ENCODE measurements at regions not wholly inside any gene's neighbourhood (a gene's known extent, or its start where the extent isn't known, plus 50 kb on each side); places are given as distances from the start of the nearest gene placed in this dataset.

- peaks cover 2 to 9% of the 10 kb centered on the region in 2 experiments for H3K4me1 ChIP-seq (ENCODE audit: control insufficient read depth in 1 of 2, insufficient read depth in 2 of 2, low read length in 2 of 2)
- no peak overlapping the region for H2BK5ac ChIP-seq (ENCODE audit: low read depth, low read length, poor library complexity)
- no peak overlapping the region for H3K4me3 ChIP-seq (ENCODE audit: low read depth, low read length)
- H2AFZ ChIP-seq (ENCODE audit: insufficient read depth, low read length, poor library complexity) = no peak overlapping the region
- peak overlapping the region; percentile 3 for H2BK12ac ChIP-seq (ENCODE audit: low read length)
- H3K23ac ChIP-seq (ENCODE audit: low read length) = no peak overlapping the region
- no peaks in the 10 kb centered on the region for H3K36me3 ChIP-seq (ENCODE audit: control insufficient read depth in 1 of 2, insufficient read depth in 2 of 2, low read length in 2 of 2)
- peak overlapping the region; percentile 37 for H2BK120ac ChIP-seq (ENCODE audit: insufficient read depth, low read length, poor library complexity)
- peak overlapping the region; percentile 56 for H4K91ac ChIP-seq (ENCODE audit: low read depth, low read length)
- no peak overlapping the region for H3K27ac ChIP-seq (ENCODE audit: low read depth, low read length)
- H3K79me2 ChIP-seq (ENCODE audit: control insufficient read depth, insufficient read depth, low read length, poor library complexity) = no peaks in the 10 kb centered on the region
- H2AK5ac ChIP-seq (ENCODE audit: low read length) = no peak overlapping the region
- WGBS (ENCODE audit: extremely low coverage, insufficient coverage, insufficient read length) = no CpG with 5 or more reads among the region's 1 CpG
- no peak overlapping the region for H3K18ac ChIP-seq (ENCODE audit: low read length)
- DNase-seq = no peak
- no peak overlapping the region for H4K12ac ChIP-seq (ENCODE audit: low read depth, low read length)
- H3K79me1 ChIP-seq (ENCODE audit: low read length) = peaks cover 10% of the 10 kb centered on the region
- H3K4me2 ChIP-seq (ENCODE audit: low read length) = no peak overlapping the region
- H3K9me3 ChIP-seq (ENCODE audit: insufficient read depth, low read depth, low read length) = no peaks in the 10 kb centered on the region
- no peaks in the 10 kb centered on the region for H3K27me3 ChIP-seq (ENCODE audit: insufficient read depth, low read length)
- H3K9ac ChIP-seq (ENCODE audit: low read length) = no peak overlapping the region
- H3K4ac ChIP-seq (ENCODE audit: low read depth, low read length) = no peak overlapping the region
- no peak overlapping the region for H3K14ac ChIP-seq (ENCODE audit: low read length)
- H4K8ac ChIP-seq (ENCODE audit: low read depth, low read length) = no peak overlapping the region
Measured at GRCh38 chr10:121332353-121332752, 265.9 kb downstream of the FGFR2 start.

DNA sequence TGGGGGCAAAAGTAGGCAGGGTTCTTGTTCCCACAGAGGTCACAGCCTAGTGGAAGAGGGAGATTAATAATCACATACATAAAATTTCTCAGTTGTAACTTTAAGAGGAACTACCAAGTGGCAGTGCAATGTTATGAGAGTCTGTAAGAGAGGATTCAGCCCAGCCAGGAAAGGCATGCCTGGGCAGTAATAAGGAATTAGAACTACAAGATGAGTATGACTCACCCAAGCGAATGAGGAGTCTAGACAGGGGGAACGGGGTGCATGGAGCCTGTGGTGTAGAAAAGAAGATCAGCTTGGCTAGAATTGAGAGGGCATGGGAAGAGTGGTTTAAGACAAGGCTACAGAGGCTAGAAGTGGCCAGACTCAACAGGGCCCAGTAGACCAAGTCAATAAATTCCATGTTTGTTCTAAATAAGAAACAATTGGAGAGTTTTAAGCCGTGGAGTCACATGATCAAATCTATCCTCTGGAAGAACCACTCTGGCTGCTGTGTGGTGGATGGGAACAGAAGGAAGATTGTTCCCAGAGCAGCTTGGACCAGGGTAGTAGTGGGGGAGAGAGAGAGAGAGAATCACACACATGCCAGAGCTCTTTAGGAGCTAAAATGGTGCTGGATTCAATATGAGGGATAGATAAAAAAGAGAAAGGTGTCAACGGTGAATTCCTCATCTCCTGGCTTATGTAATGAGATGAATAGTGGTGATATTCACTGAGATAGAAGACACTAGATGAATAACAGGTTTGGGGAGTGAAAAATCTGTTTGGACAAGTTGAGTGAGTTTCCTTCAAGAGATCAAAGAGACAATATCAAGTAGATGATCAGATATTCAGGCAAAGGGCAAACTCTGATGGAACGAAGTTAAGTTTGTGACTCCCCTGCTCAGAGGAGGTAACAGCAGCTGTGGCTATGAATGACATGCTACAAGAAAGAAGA lies 265.1 kb downstream of the FGFR2 start:
- H3K4me1 ChIP-seq (ENCODE audit: control insufficient read depth in 1 of 2, insufficient read depth in 2 of 2, low read length in 2 of 2) = peaks cover 2 to 9% of the 10 kb centered on the region in 2 experiments
- no peak overlapping the region for H2AFZ ChIP-seq (ENCODE audit: insufficient read depth, low read length, poor library complexity)
- peak overlapping the region; percentile 37 for H2BK120ac ChIP-seq (ENCODE audit: insufficient read depth, low read length, poor library complexity)
- H3K23ac ChIP-seq (ENCODE audit: low read length) = no peak overlapping the region
- no peak overlapping the region for H3K4ac ChIP-seq (ENCODE audit: low read depth, low read length)
- peak overlapping the region; percentile 45 for H2BK12ac ChIP-seq (ENCODE audit: low read length)
- H3K79me2 ChIP-seq (ENCODE audit: control insufficient read depth, insufficient read depth, low read length, poor library complexity) = no peaks in the 10 kb centered on the region
- no peaks in the 10 kb centered on the region for H3K36me3 ChIP-seq (ENCODE audit: control insufficient read depth in 1 of 2, insufficient read depth in 2 of 2, low read length in 2 of 2)
- no peak overlapping the region for H3K4me3 ChIP-seq (ENCODE audit: low read depth, low read length)
- no peak overlapping the region for H3K18ac ChIP-seq (ENCODE audit: low read length)
- no peak overlapping the region for H3K9ac ChIP-seq (ENCODE audit: low read length)
- H3K27ac ChIP-seq (ENCODE audit: low read depth, low read length) = no peak overlapping the region
- peak overlapping the region; percentile 56 for H4K91ac ChIP-seq (ENCODE audit: low read depth, low read length)
- no peak overlapping the region for H3K4me2 ChIP-seq (ENCODE audit: low read length)
- H3K9me3 ChIP-seq (ENCODE audit: insufficient read depth, low read depth, low read length) = no peaks in the 10 kb centered on the region
- peaks cover 10% of the 10 kb centered on the region for H3K79me1 ChIP-seq (ENCODE audit: low read length)
- no peak overlapping the region for H2BK5ac ChIP-seq (ENCODE audit: low read depth, low read length, poor library complexity)
- no peaks in the 10 kb centered on the region for H3K27me3 ChIP-seq (ENCODE audit: insufficient read depth, low read length)
- no peak overlapping the region for H4K8ac ChIP-seq (ENCODE audit: low read depth, low read length)
- H3K14ac ChIP-seq (ENCODE audit: low read length) = no peak overlapping the region
- no peak overlapping the region for H4K12ac ChIP-seq (ENCODE audit: low read depth, low read length)
- WGBS (ENCODE audit: extremely low coverage, insufficient coverage, insufficient read length) = no CpG with 5 or more reads among the region's 5 CpGs
- no peak overlapping the region for H2AK5ac ChIP-seq (ENCODE audit: low read length)
- peak; percentile 51 to 97 for DNase-seq

- H3K4me2 ChIP-seq (ENCODE audit: low read length) = no peak overlapping the region
- no peaks in the 10 kb centered on the region for H3K9me3 ChIP-seq (ENCODE audit: insufficient read depth, low read depth, low read length)
- H3K4me3 ChIP-seq (ENCODE audit: low read depth, low read length) = no peak overlapping the region
- no peak overlapping the region for H3K27ac ChIP-seq (ENCODE audit: low read depth, low read length)
- no peaks in the 10 kb centered on the region for H3K36me3 ChIP-seq (ENCODE audit: control insufficient read depth in 1 of 2, insufficient read depth in 2 of 2, low read length in 2 of 2)
- H4K91ac ChIP-seq (ENCODE audit: low read depth, low read length) = no peak overlapping the region
- no peak overlapping the region for H3K23ac ChIP-seq (ENCODE audit: low read length)
- peaks cover 10% of the 10 kb centered on the region for H3K79me1 ChIP-seq (ENCODE audit: low read length)
- no peaks in the 10 kb centered on the region for H3K79me2 ChIP-seq (ENCODE audit: control insufficient read depth, insufficient read depth, low read length, poor library complexity)
- H2BK12ac ChIP-seq (ENCODE audit: low read length) = no peak overlapping the region
- no peak for DNase-seq
- no peak overlapping the region for H2BK5ac ChIP-seq (ENCODE audit: low read depth, low read length, poor library complexity)
- no peak overlapping the region for H2AK5ac ChIP-seq (ENCODE audit: low read length)
- no peak overlapping the region for H3K14ac ChIP-seq (ENCODE audit: low read length)
- H3K4me1 ChIP-seq (ENCODE audit: control insufficient read depth in 1 of 2, insufficient read depth in 2 of 2, low read length in 2 of 2) = peaks cover 2 to 13% of the 10 kb centered on the region in 2 experiments
- no peak overlapping the region for H3K9ac ChIP-seq (ENCODE audit: low read length)
- H3K4ac ChIP-seq (ENCODE audit: low read depth, low read length) = no peak overlapping the region
- WGBS (ENCODE audit: extremely low coverage, insufficient coverage, insufficient read length) = no CpG with 5 or more reads among the region's 7 CpGs
- no peak overlapping the region for H2AFZ ChIP-seq (ENCODE audit: insufficient read depth, low read length, poor library complexity)
- H3K27me3 ChIP-seq (ENCODE audit: insufficient read depth, low read length) = no peaks in the 10 kb centered on the region
- H2BK120ac ChIP-seq (ENCODE audit: insufficient read depth, low read length, poor library complexity) = no peak overlapping the region
- H4K12ac ChIP-seq (ENCODE audit: low read depth, low read length) = no peak overlapping the region
- no peak overlapping the region for H4K8ac ChIP-seq (ENCODE audit: low read depth, low read length)
- H3K18ac ChIP-seq (ENCODE audit: low read length) = no peak overlapping the region
Measured at GRCh38 chr10:121335386-121335925, 262.8 kb downstream of the FGFR2 start.

- H3K23ac ChIP-seq (ENCODE audit: low read length) = no peak overlapping the region
- no peak for DNase-seq
- no peaks in the 10 kb centered on the region for H3K27me3 ChIP-seq (ENCODE audit: insufficient read depth, low read length)
- peaks cover 2 to 11% of the 10 kb centered on the region in 2 experiments for H3K4me1 ChIP-seq (ENCODE audit: control insufficient read depth in 1 of 2, insufficient read depth in 2 of 2, low read length in 2 of 2)
- H3K9ac ChIP-seq (ENCODE audit: low read length) = no peak overlapping the region
- no peak overlapping the region for H2BK120ac ChIP-seq (ENCODE audit: insufficient read depth, low read length, poor library complexity)
- H2BK5ac ChIP-seq (ENCODE audit: low read depth, low read length, poor library complexity) = no peak overlapping the region
- H3K36me3 ChIP-seq (ENCODE audit: control insufficient read depth in 1 of 2, insufficient read depth in 2 of 2, low read length in 2 of 2) = no peaks in the 10 kb centered on the region
- peaks cover 9% of the 10 kb centered on the region for H3K79me1 ChIP-seq (ENCODE audit: low read length)
- H3K27ac ChIP-seq (ENCODE audit: low read depth, low read length) = no peak overlapping the region
- no peak overlapping the region for H2AK5ac ChIP-seq (ENCODE audit: low read length)
- no peak overlapping the region for H3K18ac ChIP-seq (ENCODE audit: low read length)
- H3K4me3 ChIP-seq (ENCODE audit: low read depth, low read length) = no peak overlapping the region
- no peak overlapping the region for H4K91ac ChIP-seq (ENCODE audit: low read depth, low read length)
- H2BK12ac ChIP-seq (ENCODE audit: low read length) = no peak overlapping the region
- no peaks in the 10 kb centered on the region for H3K79me2 ChIP-seq (ENCODE audit: control insufficient read depth, insufficient read depth, low read length, poor library complexity)
- no peaks in the 10 kb centered on the region for H3K9me3 ChIP-seq (ENCODE audit: insufficient read depth, low read depth, low read length)
- no peak overlapping the region for H3K14ac ChIP-seq (ENCODE audit: low read length)
- H2AFZ ChIP-seq (ENCODE audit: insufficient read depth, low read length, poor library complexity) = no peak overlapping the region
- no peak overlapping the region for H4K8ac ChIP-seq (ENCODE audit: low read depth, low read length)
- H3K4me2 ChIP-seq (ENCODE audit: low read length) = no peak overlapping the region
- WGBS (ENCODE audit: extremely low coverage, insufficient coverage, insufficient read length) = no CpG with 5 or more reads among the region's 5 CpGs
- no peak overlapping the region for H3K4ac ChIP-seq (ENCODE audit: low read depth, low read length)
- no peak overlapping the region for H4K12ac ChIP-seq (ENCODE audit: low read depth, low read length)
Measured at GRCh38 chr10:121337427-121337826, 260.8 kb downstream of the FGFR2 start.

Data from trophoblast cell (in vitro differentiated cells and primary cell).